ENCODE measurements at regions not wholly inside any gene's neighbourhood (a gene's known extent, or its start where the extent isn't known, plus 50 kb on each side); places are given as distances from the start of the nearest gene placed in this dataset.
"Not testable (repeated sequence)": the region's sequence is repeated elsewhere in the genome, so short reads cannot be mapped to it uniquely, and the experiment has no call there.

DNA sequence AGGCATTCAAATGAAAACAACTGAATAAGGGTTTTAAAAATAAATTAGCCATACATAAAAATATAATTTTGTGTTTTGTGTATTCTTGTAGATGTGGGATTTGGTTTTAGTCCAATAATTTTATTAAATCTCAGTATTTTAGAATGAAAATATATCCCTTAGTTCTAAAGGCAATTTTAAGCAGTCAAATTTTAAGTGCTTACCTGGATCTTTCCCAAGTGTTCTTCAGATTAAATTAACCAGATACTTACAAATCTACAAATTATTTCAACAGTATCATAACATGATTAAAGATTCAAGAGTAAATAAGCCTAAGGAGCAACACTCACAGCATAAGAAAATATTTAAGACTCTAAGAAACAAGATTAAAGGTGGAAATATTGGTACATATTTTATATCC is 275.0 kb upstream of the RBMS3 start:
- ATAC-seq, result no peak

DNA sequence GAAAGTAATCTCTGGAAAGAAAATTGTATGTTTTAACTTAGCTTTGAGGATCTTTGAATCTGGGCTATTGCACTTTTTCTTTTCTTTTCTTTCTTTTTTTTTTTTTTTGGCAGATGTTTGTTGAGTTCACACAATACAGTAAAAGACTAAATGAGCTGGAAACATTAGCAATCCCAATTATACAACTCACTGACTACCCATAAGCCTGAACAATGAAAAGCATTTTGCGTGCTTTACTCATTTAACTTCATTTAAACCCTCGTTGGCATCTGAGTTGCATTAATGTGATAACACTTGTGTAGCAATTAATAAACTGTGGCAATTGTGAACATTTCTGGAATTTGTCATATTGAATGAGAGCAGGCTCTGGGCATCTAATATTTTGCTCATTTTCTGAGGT is 269.4 kb upstream of the RBMS3 start:
- Mint-ChIP-seq H3K27ac (no peak overlapping the region), H3K4me1 (no peaks in the 10 kb centered on the region), H3K4me3 (no peak overlapping the region), H3K9me3 (ENCODE audit: low read depth) (no peaks in the 10 kb centered on the region), H3K36me3 (ENCODE audit: low read depth) (no peaks in the 10 kb centered on the region), H3K27me3 (no peaks in the 10 kb centered on the region)
- POLR2A ChIA-PET, result no interaction called here
- ATAC-seq, result no peak
- CTCF ChIA-PET, result no interaction called here
- intact Hi-C loops (cut with DNase I, micrococcal nuclease), result no loop called here
- DNase-seq, result no peak

More for the DNA sequence above, 275.0 kb upstream of the RBMS3 start:
- Mint-ChIP-seq H3K4me1 (no peaks in the 10 kb centered on the region), H3K9me3 (ENCODE audit: low read depth) (no peaks in the 10 kb centered on the region), H3K36me3 (ENCODE audit: low read depth) (no peaks in the 10 kb centered on the region), H3K27ac (no peak overlapping the region), H3K4me3 (no peak overlapping the region), H3K27me3 (no peaks in the 10 kb centered on the region)
- ChIA-PET CTCF (no interaction called here), POLR2A (no interaction called here)
- DNase-seq, result no peak
- intact Hi-C loops (cut with DNase I, micrococcal nuclease), result no loop called here

- Mint-ChIP-seq H3K9me3 (ENCODE audit: low read depth) (no peaks in the 10 kb centered on the region), H3K27ac (no peak overlapping the region), H3K27me3 (no peaks in the 10 kb centered on the region), H3K36me3 (ENCODE audit: low read depth) (no peaks in the 10 kb centered on the region), H3K4me1 (no peaks in the 10 kb centered on the region), H3K4me3 (no peak overlapping the region)
- intact Hi-C loops (cut with DNase I, micrococcal nuclease), result no loop called here
- DNase-seq, result no peak
- CTCF ChIA-PET, result no interaction called here
- POLR2A ChIA-PET, result no interaction called here
- ATAC-seq, result no peak
Observed at GRCh38 chr3:29011966-29012365, 268.9 kb upstream of the RBMS3 start.

DNA sequence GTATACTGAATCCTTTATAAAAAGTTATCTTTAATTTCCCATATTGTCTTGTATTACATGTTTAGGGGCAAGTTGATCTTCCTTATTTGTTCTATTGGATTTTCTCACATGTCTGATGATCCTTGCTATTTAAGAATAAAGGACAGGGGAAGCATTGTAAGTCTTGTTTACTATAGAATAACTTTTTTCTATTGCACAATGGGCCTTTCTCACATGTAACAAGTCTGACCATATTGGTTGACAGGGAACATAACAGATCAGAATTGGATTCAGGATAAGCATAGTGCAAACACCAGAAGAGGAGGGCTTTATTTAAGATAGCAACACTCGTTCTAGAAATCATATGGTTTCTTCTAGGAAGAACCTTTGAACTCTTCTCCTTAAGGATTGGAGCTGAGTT is 257.9 kb upstream of the RBMS3 start:
- no peak overlapping the region for H3K27ac Mint-ChIP-seq
- H3K36me3 Mint-ChIP-seq (ENCODE audit: low read depth), result no peaks in the 10 kb centered on the region
- DNase-seq (no peak), ATAC-seq (no peak)
- peaks cover 4% of the 10 kb centered on the region for H3K9me3 Mint-ChIP-seq (ENCODE audit: low read depth)
- H3K4me1 Mint-ChIP-seq, result peaks cover 10% of the 10 kb centered on the region
- intact Hi-C loops (cut with DNase I, micrococcal nuclease), result no loop called here
- ChIA-PET CTCF (no interaction called here), POLR2A (no interaction called here)
- H3K4me3 Mint-ChIP-seq, result no peak overlapping the region
- H3K27me3 Mint-ChIP-seq, result peaks cover 4% of the 10 kb centered on the region

- intact Hi-C loops (cut with DNase I, micrococcal nuclease), result loop anchor here in 1 of 2 experiments (1.0 kb wide), 1 partner anchor 157 kb away; no protein-coding TSS in a partner anchor
- CTCF ChIA-PET, result no interaction called here
Observed at GRCh38 chr3:29026286-29026685, 254.6 kb upstream of the RBMS3 start.

DNA sequence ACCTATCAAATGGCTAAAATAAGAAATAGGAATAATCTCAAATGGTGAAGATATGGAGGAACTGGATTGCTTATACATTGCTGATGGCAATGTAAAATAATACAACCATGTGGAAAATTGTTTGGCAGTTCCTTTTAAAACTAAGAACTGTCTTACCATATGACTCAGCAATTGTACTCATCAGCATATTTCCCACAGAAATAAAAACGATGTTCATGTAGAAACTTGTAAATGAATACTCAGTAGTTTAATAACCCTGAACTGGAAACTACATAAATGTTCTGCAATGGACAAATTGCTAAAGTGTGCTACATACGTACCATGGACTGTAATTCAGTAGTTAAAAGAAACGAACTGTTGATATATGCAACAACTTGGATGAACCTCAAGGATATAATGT is 253.9 kb upstream of the RBMS3 start:
- peaks cover 10% of the 10 kb centered on the region for H3K4me1 Mint-ChIP-seq
- ChIA-PET CTCF (no interaction called here), POLR2A (no interaction called here)
- peaks cover 4% of the 10 kb centered on the region for H3K27me3 Mint-ChIP-seq
- peaks cover 4% of the 10 kb centered on the region for H3K9me3 Mint-ChIP-seq (ENCODE audit: low read depth)
- no peak for DNase-seq
- ATAC-seq, result no peak
- intact Hi-C loops (cut with DNase I, micrococcal nuclease), result loop anchor here in 1 of 2 experiments (1.0 kb wide), 1 partner anchor 156 kb away; no protein-coding TSS in a partner anchor
- H3K4me3 Mint-ChIP-seq, result no peak overlapping the region
- H3K27ac Mint-ChIP-seq, result no peak overlapping the region
- no peaks in the 10 kb centered on the region for H3K36me3 Mint-ChIP-seq (ENCODE audit: low read depth)

More at GRCh38 chr3:29026286-29026685, 254.6 kb upstream of the RBMS3 start:
- ATAC-seq (peak; percentile 95), DNase-seq (no peak)
- Mint-ChIP-seq H3K4me3 (no peak overlapping the region), H3K4me1 (peaks cover 10% of the 10 kb centered on the region), H3K36me3 (ENCODE audit: low read depth) (no peaks in the 10 kb centered on the region), H3K27ac (no peak overlapping the region), H3K27me3 (peaks cover 4% of the 10 kb centered on the region), H3K9me3 (ENCODE audit: low read depth) (peaks cover 4% of the 10 kb centered on the region)
- POLR2A ChIA-PET, result no interaction called here

DNA sequence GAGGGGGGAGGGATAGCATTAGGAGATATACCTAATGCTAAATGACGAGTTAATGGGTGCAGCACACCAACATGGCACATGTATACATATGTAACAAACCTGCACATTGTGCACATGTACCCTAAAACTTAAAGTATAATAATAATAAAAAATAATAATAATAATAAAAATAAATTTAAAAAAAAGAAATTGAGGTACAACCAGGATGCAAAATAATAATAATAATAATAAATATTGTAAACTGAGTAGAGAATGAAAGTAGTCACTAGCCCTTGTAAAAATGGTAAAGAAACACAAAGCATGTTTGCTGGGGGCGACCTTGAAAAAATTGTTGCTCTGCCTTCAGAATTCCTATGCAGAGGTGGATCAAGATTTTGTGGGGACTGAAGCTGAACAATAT is 249.7 kb upstream of the RBMS3 start:
- H3K4me1 Mint-ChIP-seq; POLR2A ChIA-PET; intact Hi-C loops (cut with DNase I, micrococcal nuclease); H3K36me3 Mint-ChIP-seq (ENCODE audit: low read depth); ATAC-seq; H3K27me3 Mint-ChIP-seq; H3K9me3 Mint-ChIP-seq (ENCODE audit: low read depth); H3K4me3 Mint-ChIP-seq; DNase-seq; CTCF ChIA-PET; H3K27ac Mint-ChIP-seq: not testable (repeated sequence)

- no peaks in the 10 kb centered on the region for H3K4me1 Mint-ChIP-seq
- no peak for ATAC-seq
- intact Hi-C loops (cut with DNase I, micrococcal nuclease), result no loop called here
- no peaks in the 10 kb centered on the region for H3K36me3 Mint-ChIP-seq (ENCODE audit: low read depth)
- CTCF ChIA-PET, result no interaction called here
- H3K27me3 Mint-ChIP-seq, result no peaks in the 10 kb centered on the region
- POLR2A ChIA-PET, result no interaction called here
- no peak overlapping the region for H3K27ac Mint-ChIP-seq
- no peak overlapping the region for H3K4me3 Mint-ChIP-seq
- no peaks in the 10 kb centered on the region for H3K9me3 Mint-ChIP-seq (ENCODE audit: low read depth)
- no peak for DNase-seq
Observed at GRCh38 chr3:29033511-29033910, 247.4 kb upstream of the RBMS3 start.

DNA sequence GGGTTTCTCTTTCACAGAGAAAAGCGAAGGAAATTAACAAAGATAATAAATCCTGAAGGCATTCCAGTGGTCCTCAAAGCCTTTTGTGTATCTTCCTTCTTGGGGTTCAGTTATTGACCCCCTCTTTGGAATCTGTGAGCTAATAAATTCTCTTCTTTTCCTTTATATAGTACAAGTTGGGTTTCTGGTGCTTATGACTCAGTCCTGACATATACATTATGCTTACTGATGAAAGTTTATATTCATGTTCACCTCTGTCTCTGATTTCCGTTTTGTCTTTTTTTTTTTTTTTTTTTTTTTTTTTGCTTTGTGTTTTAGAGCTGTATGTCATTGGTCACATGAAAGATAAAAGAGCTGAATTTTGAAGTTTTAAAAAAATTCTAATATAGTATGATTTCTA is 230.7 kb upstream of the RBMS3 start:
- CTCF ChIA-PET, result interaction anchor here (0.6 to 0.7 kb wide), 2 partner anchors 8 to 537 kb away, joined by 3 read pairs; no protein-coding TSS in a partner anchor
- H3K9me3 Mint-ChIP-seq (ENCODE audit: low read depth), result peaks cover 14% of the 10 kb centered on the region
- H3K4me1 Mint-ChIP-seq, result no peaks in the 10 kb centered on the region
- intact Hi-C loops (cut with DNase I, micrococcal nuclease), result no loop called here
- DNase-seq (no peak), ATAC-seq (no peak)
- POLR2A ChIA-PET, result interaction anchor here (0.6 kb wide), 1 partner anchor 131 kb away, joined by 5 read pairs; no protein-coding TSS in a partner anchor
- H3K4me3 Mint-ChIP-seq, result no peak overlapping the region
- peaks cover 2% of the 10 kb centered on the region for H3K36me3 Mint-ChIP-seq (ENCODE audit: low read depth)
- H3K27ac Mint-ChIP-seq, result no peak overlapping the region
- peaks cover 2% of the 10 kb centered on the region for H3K27me3 Mint-ChIP-seq

DNA sequence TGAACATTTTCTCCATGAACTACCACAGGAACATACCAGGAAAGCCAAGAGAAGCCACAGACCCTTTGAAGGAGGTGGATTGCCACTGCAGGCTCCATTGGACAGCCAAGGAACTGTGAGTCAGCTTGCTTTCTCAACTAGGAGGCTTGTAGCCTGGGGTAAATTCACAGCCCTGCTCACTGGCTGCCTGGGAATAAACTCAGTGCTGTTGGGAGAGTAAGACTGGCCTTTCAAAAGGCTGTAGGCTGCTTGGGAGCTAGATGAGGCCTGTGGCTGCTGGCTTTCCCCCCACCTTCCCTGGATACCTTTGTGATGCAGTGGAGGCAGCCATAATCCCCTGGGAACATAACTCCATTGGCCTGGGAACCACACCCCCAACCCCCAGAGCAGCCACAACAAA is 223.5 kb upstream of the RBMS3 start:
- no peaks in the 10 kb centered on the region for H3K4me1 Mint-ChIP-seq
- no peak overlapping the region for H3K27ac Mint-ChIP-seq
- no peak for DNase-seq
- ChIA-PET CTCF (no interaction called here), POLR2A (no interaction called here)
- intact Hi-C loops (cut with DNase I, micrococcal nuclease), result no loop called here
- H3K4me3 Mint-ChIP-seq, result no peak overlapping the region
- H3K9me3 Mint-ChIP-seq (ENCODE audit: low read depth), result peaks cover 16% of the 10 kb centered on the region
- ATAC-seq, result no peak
- H3K36me3 Mint-ChIP-seq (ENCODE audit: low read depth), result no peaks in the 10 kb centered on the region
- H3K27me3 Mint-ChIP-seq, result no peaks in the 10 kb centered on the region

- CTCF ChIA-PET, result no interaction called here
- intact Hi-C loops (cut with DNase I, micrococcal nuclease), result no loop called here
- no peak overlapping the region for H3K27ac Mint-ChIP-seq
- H3K9me3 Mint-ChIP-seq (ENCODE audit: low read depth), result peaks cover 3% of the 10 kb centered on the region
- no peaks in the 10 kb centered on the region for H3K27me3 Mint-ChIP-seq
- no peak for DNase-seq
- H3K4me1 Mint-ChIP-seq, result no peaks in the 10 kb centered on the region
- POLR2A ChIA-PET, result no interaction called here
- H3K4me3 Mint-ChIP-seq, result no peak overlapping the region
- no peaks in the 10 kb centered on the region for H3K36me3 Mint-ChIP-seq (ENCODE audit: low read depth)
- no peak for ATAC-seq
Observed at GRCh38 chr3:29064085-29064484, 216.8 kb upstream of the RBMS3 start.

GRCh38 chr3:29065211-29065785 is 215.6 kb upstream of the RBMS3 start:
- POLR2A ChIA-PET, result no interaction called here
- Mint-ChIP-seq H3K27ac (no peak overlapping the region), H3K27me3 (no peaks in the 10 kb centered on the region), H3K9me3 (ENCODE audit: low read depth) (peaks cover 3% of the 10 kb centered on the region), H3K4me3 (no peak overlapping the region), H3K4me1 (no peaks in the 10 kb centered on the region), H3K36me3 (ENCODE audit: low read depth) (no peaks in the 10 kb centered on the region)
- no peak for ATAC-seq
- CTCF ChIA-PET, result no interaction called here
- no peak for DNase-seq
- intact Hi-C loops (cut with DNase I, micrococcal nuclease), result no loop called here

DNA sequence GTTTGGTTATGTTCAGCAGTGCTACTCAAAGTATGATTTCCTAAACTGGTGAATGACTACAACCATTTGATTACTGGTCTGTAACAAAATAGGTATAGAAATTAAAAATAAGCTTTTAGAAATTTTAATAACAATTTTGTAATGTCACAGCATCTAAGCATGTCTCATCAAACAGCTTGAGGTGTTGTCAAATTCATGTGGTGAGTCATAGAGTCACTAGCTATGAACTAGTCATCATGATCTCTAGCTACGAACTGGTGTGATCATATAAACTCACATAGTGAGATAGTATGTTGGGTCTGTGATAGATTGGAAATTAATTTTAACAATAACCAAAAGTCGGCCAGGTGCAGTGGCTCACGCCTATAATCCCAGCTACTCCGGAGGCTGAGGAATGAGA is 213.9 kb upstream of the RBMS3 start:
- no peaks in the 10 kb centered on the region for H3K4me1 Mint-ChIP-seq
- DNase-seq (no peak), ATAC-seq (peak; percentile 51)
- ChIA-PET CTCF (interaction anchor here (0.9 kb wide), 1 partner anchor 10 kb away, joined by 3 read pairs; no protein-coding TSS in a partner anchor), POLR2A (no interaction called here)
- H3K27ac Mint-ChIP-seq, result no peak overlapping the region
- H3K4me3 Mint-ChIP-seq, result no peak overlapping the region
- H3K36me3 Mint-ChIP-seq (ENCODE audit: low read depth), result no peaks in the 10 kb centered on the region
- H3K27me3 Mint-ChIP-seq, result no peaks in the 10 kb centered on the region
- H3K9me3 Mint-ChIP-seq (ENCODE audit: low read depth), result peaks cover 6% of the 10 kb centered on the region
- intact Hi-C loops (cut with DNase I, micrococcal nuclease), result no loop called here
